ENCODE measurements at regions not wholly inside any gene's neighbourhood (a gene's known extent, or its start where the extent isn't known, plus 50 kb on each side); places are given as distances from the start of the nearest gene placed in this dataset.
"Not testable (repeated sequence)": the region's sequence is repeated elsewhere in the genome, so short reads cannot be mapped to it uniquely, and the experiment has no call there.

DNA sequence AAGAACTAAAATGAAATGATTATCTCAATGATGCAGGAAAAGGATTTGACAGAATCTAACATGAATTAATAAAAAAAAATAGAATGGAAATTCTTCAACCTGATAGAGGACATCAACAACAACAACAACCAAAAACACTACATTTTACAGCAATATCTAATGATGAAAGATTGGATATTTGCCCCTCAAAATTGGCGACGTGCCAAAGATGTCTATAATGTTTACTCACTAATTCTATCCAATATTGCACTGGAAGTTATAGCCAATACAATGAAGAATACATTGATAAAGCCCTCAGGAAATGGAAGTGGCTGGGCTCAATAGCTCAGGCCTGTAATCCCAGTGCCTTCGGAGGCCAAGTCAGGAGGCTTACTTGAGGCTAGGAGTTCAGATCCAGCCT is 99.4 kb upstream of the ANTXRL start:
- in situ Hi-C loops (cut with HindIII; ENCODE audit: low sequenced_read_pairs); DNase-seq (ENCODE audit: low spot score): not testable (repeated sequence)

DNA sequence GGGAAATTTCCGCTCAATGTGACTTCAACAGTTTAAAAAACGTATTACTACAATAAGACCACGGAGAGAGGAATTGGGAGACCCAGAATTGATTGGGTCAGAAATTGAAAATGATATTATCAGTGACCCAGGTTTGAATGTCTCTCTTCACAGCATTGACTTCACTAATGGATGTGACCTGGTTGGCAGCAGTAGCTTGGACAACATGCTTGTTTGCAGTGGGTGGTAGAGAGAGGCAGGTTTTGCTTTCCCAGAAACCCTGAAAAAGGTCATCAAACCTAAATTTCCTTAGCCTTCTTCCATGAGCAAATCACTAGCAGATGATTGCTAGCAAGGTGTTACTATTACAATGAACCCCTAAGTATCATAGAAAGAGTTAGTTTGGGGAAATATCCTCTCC is 89.7 kb upstream of the ANTXRL start:
- DNase-seq (ENCODE audit: low spot score): no peak
- in situ Hi-C loops (cut with HindIII; ENCODE audit: low sequenced_read_pairs): no loop called here

DNA sequence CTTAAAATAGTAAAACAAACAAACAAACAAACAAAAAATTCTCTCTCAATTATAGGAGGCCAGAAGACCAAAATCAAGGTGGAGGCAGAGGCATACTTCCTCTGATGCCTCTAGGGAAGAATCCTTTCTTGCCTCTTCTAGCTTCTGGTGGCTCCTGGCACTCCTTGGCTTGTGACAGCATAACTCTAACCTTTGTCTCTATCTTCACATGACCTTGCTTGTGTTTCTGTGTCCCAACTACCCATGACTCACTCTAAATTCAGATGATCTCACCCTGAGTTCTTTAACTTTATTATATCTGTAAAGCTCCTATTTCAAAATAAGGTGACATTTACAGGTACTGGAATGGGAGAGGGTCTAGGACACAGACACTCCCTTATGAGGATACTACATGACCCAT is 88.3 kb upstream of the ANTXRL start:
- in situ Hi-C loops (cut with HindIII; ENCODE audit: low sequenced_read_pairs): no loop called here

DNA sequence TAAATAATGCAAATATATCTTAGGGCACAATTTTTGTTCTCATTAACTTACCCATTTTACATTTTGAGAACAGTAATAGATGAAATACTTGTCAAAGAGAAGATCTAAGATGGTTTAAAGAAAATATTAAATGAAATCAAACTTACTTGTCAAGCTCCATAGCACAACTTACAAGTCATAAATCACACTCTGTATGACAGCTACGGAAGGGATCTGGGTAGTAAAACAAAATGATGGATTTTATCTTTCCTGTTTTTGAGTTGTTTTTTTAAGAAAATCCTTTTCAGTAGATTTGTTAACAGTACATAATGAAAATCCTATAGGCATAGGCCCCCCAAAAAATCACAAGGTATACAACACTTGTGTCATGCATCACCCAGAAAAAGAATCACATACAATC is 84.4 kb upstream of the ANTXRL start:
- in situ Hi-C loops (cut with HindIII; ENCODE audit: low sequenced_read_pairs); DNase-seq (ENCODE audit: low spot score): not testable (repeated sequence)

More for the DNA sequence above, 88.3 kb upstream of the ANTXRL start:
- no peak for DNase-seq (ENCODE audit: low spot score)

DNA sequence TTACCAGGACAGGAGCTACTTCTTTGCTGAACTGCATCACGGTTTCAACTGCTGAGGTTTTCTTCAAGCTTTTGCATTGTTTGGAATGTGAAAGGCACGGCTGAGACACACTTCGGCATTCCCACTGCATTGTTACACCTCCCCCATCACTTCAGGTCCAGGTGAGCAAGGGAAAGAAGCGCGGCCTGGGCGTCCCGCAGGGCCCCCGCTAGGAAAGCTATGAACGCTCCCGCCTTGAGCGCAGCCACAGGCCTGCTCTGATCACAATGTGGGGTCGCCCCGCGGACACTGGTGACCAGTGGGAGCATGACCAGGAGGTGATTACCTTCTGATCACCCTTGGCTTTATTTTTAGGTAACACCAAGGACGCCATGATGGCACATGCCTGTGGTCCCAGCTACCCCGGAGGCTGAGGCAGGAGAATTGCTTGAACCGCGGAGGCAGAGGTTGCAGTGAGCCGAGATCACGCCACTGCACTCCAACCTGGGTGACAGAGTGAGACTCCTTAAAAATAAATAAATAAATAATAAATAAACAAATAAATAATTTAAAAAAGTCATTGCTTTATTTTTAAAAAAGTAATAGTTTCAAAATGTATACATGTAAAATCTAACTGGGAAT is 82.2 kb upstream of the ANTXRL start:
- DNase-seq (ENCODE audit: low spot score); in situ Hi-C loops (cut with HindIII; ENCODE audit: low sequenced_read_pairs): not testable (repeated sequence)

DNA sequence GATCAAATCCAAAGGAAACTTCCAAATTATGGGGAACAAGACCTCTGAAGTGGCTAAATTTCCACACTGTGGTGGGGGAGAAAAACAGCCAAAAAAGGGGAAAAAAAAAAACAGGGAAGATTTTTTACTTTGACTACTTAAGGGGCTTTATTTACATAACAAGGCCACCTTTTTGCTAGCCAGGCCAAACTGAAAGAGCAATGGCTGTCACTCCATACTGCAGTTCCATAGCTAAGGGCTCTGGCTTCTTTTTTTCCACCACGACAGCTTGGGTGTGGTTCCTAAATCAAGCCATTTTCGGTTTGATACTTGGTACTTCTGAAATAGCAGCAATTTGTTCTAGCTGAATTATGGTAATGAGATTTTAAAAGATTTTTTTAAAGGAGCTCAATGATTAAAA is 76.4 kb upstream of the ANTXRL start:
- DNase-seq (ENCODE audit: low spot score); in situ Hi-C loops (cut with HindIII; ENCODE audit: low sequenced_read_pairs): not testable (repeated sequence)

DNA sequence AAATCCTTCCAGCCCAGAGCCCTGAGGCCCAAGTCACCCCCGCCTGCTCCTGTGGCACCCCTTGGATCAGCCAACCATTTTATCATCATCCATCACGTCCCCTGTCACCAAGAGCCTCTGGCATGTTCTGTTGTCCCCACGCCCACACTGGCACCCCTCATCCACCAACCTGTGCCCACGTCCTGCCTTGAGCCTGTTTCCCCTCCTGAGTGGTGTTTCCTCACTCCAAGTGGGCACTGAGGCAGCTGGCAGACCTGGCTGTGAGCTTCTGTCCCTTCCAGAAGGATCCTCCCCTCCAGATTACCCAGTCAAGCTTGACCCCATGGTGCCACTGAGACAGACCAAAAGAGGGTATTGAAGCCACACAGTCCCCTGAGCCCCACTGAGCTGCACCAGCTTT is 71.4 kb upstream of the ANTXRL start:
- in situ Hi-C loops (cut with HindIII; ENCODE audit: low sequenced_read_pairs): no loop called here
- DNase-seq (ENCODE audit: low spot score): no peak

DNA sequence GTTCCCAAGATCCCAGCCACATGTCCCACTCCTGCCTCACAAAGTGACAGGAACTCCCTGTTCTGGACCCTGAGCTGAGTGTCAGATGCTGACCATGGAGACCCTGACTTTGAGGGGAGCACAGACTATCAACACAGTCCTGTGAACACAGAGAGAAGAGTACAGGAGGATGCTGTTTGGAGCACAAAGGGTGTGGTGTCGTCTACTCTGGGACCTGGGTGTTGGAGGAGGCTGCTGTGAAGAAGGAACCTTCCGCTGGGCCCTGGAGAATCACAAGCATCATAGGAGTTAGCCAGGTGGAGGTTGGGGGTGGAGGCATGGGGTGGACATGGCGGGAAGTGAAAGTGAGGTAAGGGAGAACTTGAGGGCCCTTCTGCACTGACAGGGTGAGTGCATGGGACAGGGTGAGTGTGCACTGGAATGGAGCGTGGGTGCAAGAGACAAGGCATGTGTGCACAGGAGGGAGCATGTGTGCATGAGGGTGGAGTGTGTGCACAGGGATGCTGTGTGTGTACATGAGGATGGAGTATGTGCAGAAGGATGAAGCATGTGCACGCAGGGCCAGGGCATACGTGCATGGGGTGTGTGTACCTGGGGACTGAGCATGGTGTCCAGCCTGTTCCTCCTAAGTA is 70.7 kb upstream of the ANTXRL start:
- in situ Hi-C loops (cut with HindIII; ENCODE audit: low sequenced_read_pairs): no loop called here
- no peak for DNase-seq (ENCODE audit: low spot score)

DNA sequence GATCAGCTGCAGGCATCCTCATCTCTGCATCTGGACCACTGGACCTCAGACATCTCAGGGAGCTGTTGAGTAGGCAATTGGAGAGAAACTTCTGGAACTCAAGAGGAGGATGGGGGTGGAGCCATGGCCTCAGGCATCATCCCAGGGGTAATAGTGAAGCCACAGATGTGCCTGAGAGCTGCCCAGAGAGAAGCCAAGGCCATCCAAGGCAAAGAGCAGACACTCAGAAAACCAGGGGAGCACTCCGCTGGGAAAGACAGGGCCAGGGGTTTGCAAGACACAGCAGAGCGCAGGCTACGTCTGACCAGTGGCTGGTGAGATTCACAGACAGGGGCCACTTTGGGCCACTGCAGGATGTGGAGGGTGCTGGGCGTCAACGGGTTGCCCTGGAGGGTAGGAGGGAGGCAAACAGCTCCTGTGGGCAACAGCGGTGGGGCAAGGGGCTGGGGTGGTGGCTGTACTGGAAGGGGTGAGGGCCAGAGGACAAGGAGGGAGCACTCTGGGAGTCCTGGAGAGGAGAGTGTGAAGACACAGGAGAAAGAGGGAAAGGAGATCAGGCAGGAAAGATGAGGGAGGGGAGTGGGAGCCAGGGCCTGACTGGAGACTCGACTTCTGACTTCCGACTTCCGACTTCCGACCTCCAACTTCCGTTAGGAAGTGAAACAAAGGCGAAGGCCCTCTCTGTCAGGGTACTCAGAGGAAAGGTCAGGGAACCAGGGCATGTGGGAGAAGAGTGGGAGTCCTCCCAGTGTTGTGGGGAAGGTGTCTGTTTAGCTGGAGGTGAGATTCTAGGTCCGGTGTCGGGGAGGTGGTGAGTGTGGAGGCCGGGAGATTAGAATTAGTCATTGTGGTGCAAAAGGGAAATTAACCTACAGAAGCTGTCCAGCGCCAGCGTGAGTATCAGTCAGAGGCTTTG is 69.7 kb upstream of the ANTXRL start:
- DNase-seq (ENCODE audit: low spot score): no peak

DNA sequence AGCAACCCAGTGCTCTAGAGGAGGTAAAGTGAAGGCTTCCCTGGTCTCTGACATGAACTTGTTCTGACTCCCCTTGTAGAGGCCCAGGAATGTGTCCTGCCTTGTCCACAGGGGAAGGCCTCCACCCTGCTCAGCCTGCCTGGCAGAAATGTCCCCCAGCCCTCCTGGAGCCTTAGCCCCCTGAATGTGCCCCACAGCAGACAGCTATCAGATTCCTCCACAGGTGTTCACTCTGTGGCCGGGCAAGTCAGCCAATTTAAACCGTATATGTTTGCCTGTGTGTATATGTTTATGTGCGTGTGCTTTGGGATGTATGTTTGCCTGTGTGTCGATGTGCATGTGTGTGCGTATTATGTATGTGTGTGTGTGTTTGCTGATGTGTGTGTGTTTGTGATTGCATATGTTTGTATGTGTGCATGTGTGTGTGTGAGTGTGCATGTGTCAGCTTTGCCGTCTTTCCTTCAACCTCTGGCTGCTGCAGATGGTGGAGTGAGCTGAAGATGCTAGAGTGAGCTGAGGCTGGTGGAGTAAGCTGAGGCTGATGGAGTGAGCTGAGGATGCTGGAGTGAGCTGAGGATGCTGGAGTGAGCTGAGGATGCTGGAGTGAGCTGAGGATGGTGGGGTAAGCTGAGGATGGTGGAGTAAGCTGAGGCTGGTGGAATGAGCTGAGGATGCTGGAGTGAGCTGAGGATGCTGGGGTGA is 68.9 kb upstream of the ANTXRL start:
- no peak for DNase-seq (ENCODE audit: low spot score)
- in situ Hi-C loops (cut with HindIII; ENCODE audit: low sequenced_read_pairs): no loop called here

More for the DNA sequence above, 69.7 kb upstream of the ANTXRL start:
- in situ Hi-C loops (cut with HindIII; ENCODE audit: low sequenced_read_pairs): no loop called here

DNA sequence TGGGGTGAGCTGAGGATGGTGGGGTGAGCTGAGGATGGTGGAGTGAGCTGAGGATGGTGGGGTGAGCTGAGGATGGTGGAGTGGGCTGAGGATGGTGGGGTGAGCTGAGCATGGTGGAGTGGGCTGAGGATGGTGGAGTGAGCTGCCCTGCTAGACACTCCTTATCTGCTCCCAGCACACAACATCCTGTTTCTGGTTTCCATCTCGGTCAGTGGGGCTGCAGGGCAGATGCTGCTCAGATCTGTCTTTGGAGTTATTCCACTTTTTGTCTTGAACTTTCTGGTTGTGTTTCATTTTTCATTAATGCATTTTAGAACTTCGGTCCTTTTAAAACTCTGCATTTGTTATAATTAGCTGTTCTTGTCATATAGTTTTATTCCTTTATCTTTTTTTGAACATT is 67.9 kb upstream of the ANTXRL start:
- in situ Hi-C loops (cut with HindIII; ENCODE audit: low sequenced_read_pairs): no loop called here
- DNase-seq (ENCODE audit: low spot score): no peak

DNA sequence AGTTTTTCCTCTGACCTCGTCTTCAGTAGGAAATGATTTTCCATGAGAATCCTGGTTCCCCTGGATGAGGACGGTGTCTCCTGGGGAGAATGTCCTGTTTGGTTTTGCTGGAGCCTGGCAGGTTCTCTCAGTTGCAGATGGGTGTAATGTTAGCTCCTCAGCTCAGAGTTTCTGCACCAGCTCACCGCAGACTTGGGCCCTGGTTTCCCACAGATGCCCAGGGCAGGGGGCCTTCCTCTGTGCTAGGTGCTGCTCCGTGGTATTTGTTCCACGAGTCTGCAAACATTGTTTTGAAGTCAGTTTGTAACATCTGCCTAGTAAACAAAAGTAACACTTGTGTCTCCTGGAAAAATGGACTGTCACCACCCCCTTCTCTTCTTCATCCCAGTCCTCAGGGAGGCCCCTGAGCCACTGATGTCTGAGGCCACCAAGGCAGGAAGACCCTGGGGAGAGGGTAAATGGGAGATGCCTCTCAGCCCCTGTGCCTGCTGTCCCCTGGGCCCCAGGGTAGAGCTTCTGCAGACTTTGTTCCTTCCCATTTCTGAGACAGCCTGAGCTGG is 67.3 kb upstream of the ANTXRL start:
- DNase-seq (ENCODE audit: low spot score); in situ Hi-C loops (cut with HindIII; ENCODE audit: low sequenced_read_pairs): not testable (repeated sequence)

DNA sequence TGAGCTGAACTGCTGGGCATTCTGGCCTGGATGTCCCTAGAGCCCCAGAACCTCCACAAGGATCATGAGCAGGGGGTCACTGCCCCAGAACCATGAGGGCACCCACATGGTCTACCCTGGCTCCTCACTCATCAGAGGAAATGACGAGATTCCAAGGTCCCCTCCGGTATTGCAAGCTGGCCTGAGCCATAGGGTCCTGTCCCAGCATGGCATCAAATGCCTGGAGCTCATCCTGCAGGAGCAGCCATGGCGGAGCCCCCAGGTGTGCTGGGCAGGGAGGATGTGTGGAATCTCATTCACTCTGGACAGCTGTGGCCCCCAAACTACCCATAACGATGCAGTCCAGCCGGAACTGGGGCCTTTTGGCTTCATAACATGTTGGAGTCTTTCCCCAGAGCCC is 66.6 kb upstream of the ANTXRL start:
- in situ Hi-C loops (cut with HindIII; ENCODE audit: low sequenced_read_pairs): no loop called here
- DNase-seq (ENCODE audit: low spot score): no peak

DNA sequence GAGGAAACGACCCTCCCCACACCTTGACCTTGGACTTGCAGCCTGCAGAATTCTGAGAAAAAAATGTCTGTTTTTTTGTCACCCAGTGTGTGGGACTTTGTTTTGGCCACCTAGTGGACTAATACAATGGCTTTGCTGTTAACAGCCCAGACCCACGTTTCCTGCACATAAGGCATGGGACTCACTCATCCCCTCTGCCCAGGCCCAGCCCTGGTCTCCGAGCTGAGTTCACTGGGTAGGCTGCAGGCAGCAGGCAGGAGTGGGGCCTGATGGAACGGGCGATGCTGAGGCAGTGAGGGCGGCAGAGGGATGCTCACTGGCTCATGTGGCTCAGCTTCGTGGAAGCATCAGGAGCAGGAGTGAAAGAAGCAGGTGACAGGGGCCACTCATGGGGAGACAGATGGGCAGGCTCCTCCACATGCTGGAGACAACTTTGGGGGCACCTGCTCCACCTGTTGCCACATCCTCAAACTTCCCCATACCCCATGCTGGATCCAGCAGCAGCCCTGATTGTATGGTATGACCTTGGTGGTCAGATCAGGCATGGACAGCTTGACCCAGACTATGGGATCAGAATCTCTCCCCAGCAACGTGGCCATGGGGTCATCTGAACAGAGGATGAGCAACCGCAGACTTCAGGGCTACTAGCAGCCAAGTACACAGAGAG is 65.8 kb upstream of the ANTXRL start:
- DNase-seq (ENCODE audit: low spot score): no peak
- in situ Hi-C loops (cut with HindIII; ENCODE audit: low sequenced_read_pairs): no loop called here

DNA sequence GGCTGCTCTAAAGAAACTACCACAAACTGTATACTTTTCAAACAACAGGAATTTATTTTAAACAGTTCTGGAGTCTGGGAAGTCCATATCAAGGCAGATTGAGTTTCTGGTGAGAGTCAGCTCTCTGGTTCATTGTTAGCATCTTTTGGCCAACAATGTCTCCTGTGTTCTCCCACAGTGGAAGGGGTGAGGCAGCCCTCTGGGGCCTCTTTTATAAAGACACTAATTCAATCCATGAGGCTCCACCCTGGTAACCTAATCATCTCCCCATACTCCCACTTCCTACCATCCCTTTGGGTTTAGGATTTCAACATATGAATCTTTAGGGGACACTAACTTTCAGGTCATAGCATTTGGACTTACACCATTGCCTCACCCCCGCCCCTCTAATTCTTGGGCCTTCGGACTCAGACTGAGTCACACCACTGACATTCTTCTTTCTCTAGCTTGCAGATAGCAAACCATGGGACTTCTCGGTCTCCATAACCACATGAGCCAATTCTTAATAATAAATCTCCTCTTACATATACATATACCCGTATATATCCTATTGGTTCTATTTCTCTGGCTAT is 64.3 kb upstream of the ANTXRL start:
- in situ Hi-C loops (cut with HindIII; ENCODE audit: low sequenced_read_pairs): no loop called here
- DNase-seq (ENCODE audit: low spot score): no peak

DNA sequence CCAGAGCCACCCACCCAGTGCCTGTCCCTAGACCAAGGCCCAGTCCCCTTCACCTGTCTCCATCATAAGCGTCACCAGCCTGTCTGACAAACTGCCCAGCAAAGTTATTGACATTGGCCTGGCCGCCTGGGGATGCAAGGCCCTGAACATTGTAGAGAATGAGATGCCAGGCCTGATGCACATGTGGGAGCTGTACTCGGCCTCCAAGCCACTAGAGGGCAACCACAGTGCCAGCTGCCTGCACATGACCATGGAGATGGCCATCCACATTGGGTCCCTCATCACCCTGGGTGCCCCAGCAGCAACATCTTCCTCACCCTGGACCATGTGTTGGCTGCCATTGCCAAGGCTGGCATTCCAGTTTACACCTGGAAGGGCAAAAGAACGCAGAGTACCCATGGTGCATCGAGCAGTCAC is 63.7 kb upstream of the ANTXRL start:
- in situ Hi-C loops (cut with HindIII; ENCODE audit: low sequenced_read_pairs): no loop called here
- DNase-seq (ENCODE audit: low spot score): no peak

DNA sequence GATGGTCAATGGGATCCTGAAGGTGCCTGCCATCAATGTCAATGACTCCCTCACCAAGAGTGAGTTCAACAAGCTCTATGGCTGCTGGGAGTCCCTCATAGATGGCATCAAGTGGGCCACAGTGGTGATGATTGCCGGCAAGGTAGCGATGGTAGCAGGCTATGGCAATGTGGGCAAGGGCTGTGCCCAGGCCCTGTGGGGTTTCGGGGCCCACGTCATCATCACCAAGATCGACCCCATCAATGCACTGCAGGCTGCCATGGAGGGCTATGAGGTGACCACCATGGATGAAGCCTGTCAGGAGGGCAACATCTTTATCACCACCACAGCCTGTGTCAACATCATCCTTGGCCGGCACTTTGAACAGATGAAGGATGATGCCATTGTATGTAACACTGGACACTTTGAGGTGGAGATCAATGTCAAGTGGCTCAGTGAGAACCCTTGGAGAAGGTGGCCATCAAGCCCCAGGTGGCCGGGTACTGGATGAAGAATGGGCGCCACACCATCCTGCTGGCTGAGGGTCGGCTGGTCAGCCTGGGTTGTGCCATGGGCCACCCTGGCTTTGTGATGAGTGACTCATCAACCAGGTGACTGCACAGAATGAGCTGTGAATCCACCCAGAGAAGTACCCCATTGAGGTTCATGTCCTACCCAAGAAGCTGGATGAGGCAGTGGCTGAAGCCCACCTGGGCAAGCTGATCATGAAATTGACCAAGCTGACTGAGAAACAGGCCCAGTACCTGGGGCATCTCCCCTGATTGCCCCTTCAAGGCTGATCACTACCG is 63.0 kb upstream of the ANTXRL start:
- DNase-seq (ENCODE audit: low spot score): no peak
- in situ Hi-C loops (cut with HindIII; ENCODE audit: low sequenced_read_pairs): no loop called here

DNA sequence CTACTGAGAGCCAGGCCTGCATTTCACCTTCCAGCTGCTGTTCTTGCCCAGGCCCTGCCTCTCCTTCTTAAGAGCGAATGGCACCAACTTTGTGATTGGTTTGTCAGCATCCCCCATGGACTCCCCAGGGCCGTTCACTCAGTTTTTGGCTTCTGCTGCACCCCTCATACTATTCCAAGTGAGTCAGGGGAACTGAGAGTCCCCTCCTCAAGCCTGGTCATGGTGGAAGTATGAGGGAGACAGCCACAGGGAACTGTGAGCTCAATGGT is 62.4 kb upstream of the ANTXRL start:
- in situ Hi-C loops (cut with HindIII; ENCODE audit: low sequenced_read_pairs): no loop called here
- no peak for DNase-seq (ENCODE audit: low spot score)
